Fibroblast of skin of left quadriceps (primary cell): ENCODE measurements at regions not wholly inside any gene's neighbourhood (a gene's known extent, or its start where the extent isn't known, plus 50 kb on each side); places are given as distances from the start of the nearest gene placed in this dataset.

Experiments used
- DNase-seq, 2 experiments: peaks; one replicate each; pipeline ENCODE4 v3.0.0-alpha.2; 2013; ENCODE audit warnings: low read depth in 2 of 2

DNA sequence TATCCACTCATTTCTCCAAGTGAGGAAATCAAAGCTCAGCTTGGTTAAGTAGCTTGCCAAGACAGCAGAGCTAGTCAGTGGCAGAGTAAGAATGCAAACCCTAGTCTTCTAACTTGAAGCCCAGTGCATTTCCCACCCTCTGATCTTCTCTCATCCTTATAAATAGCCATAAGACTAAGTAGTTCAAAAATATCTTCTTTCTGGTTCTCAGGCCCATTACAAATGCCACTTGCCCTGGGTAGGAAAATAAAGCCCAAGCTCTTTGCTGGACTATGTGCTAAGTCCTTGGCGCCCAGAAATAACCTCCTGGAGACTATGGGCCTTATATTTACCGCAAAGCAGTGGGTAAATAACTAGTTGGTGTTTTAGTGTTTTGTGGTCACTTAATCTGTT lies 505.8 kb downstream of the PLPP3 start:
- no peak for DNase-seq

GRCh38 chr1:56073206-56073605 lies 506.2 kb downstream of the PLPP3 start:
- no peak for DNase-seq

DNA sequence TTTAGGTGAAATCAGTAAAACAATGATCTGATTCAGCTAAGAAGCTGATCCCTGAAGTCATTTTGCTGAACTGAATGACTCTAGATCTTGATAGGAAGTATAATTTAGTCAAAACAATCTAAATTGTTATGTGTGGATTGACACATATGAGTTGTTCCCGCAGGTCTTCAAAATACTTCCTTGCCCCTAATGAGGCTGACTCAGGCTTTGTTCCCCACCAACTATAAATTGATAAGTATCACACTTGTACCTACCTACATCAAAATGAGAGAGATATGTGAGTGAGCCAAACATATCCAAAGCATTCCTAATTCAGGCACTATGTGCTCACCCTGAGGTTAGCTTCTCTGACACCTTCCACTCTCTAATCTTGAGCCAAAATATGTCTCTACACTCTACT lies 507.1 kb downstream of the PLPP3 start:
- DNase-seq = no peak

DNA sequence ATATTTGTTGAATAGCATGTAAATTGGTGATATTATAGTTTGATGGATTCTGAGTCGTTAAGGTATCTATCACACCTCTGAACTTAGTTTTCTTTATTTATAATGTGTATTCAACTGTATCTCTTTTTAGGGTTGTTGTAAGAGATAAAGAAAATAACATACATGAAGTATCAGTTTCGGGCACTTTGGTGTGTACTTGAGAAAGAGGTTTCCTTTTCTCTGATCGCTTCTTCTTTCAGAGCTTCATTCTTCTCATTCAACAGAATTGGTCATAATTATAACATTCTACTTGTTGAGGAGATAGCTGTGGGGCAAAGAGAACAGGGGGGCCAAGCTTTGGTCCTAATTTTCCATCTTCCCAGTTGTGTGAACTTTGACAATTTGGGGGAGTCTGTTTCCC lies 508.0 kb downstream of the PLPP3 start:
- DNase-seq = no peak

GRCh38 chr1:56070601-56071000 lies 508.8 kb downstream of the PLPP3 start:
- DNase-seq = peak; percentile 90 to 91

DNA sequence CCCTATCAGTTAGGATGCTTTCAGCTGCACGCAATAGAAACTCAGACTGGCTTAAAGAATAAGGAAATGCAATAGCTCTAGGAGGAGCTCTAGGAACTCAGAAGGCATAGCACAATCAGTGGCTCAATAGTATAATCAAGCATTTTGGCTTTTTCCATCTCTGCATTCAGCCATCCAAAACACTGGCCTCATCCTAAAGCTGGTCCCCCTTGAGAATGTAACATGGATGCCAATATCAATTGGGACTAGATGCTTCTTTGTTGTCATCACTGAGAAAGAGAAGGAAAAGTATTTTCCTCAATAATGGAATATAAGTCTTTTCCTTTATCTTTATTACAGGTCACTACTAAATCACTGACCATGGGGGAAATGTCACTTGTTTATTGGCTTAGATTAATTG lies 509.5 kb downstream of the PLPP3 start:
- no peak for DNase-seq

DNA sequence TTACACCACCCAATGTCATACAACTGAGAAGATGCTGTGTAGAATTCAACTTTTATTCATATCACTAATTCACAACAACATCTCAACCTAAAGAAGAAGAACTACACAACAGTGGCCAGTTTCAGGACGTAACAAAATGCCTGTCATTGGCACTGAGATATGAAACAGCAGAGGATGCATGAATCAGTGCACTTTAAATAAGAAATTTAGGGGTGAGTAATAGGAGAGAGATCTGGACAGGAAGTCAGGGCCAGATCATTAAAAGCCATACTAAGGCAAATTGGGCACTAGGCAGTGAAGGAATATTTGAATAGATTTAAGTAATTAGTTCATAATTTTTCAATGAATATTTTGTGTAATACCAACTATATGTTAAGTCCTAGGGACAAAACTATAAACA lies 510.5 kb downstream of the PLPP3 start:
- no peak for DNase-seq

GRCh38 chr1:56068210-56068609 lies 511.2 kb downstream of the PLPP3 start:
- no peak for DNase-seq

DNA sequence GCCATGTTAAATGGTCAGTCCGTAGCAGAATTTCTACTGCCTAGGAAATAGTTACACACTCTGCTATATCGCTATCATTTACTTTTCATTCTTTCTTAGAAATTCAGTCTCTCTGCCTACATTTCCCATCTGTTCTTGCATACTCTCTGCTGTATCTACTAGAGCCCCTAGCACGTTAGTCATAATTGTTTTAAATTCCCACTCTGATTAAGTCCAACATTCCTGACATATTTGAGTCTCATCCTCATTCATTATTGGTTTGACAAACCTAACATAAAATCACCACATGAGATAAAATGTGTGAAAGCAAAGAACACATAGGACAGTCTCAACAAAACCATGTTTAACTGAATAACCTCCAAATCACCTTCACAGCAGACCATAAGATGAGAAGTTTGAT lies 513.6 kb downstream of the PLPP3 start:
- peak; percentile 74 to 80 for DNase-seq

- DNase-seq = peak; percentile 63
These were observed 514.7 kb downstream of the PLPP3 start for GRCh38 chr1:56064705-56065104.

DNA sequence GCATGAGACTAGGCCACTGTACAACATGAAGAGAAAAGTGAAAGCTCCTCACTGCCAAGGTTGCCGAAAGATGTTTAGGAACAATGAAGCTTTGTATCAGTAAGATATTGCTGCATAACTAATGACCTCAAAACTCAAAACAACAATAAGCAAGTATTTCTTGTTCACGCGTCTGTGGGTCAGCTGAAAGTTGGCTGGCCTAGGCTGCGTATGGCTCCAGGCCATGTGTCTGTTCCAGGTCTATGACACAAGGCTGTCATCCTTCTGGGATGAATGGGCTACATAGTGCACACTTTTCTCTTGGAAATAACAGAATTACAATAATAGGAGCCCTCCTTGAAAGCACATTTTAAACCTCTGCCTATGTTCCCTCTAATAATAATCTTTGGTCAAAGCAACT lies 515.9 kb downstream of the PLPP3 start:
- no peak for DNase-seq

DNA sequence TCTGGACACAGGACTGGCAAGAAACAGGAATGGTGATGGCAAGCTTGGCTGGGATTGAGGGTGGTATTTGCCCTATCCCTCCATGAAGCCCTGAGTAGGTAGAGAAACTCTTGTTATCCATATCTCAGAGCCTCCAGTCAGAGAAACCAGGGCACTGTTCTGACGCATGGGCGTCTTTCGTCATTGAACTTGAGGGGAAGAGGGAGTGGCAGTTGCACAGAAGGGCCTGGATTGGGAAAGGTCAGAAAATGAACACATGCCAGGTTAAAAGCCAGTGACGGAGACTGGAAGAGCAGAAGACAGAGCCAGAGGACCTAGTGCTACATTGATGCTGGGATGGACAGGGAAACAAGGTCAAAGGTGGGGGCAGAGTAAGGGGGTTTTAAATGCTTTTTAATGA lies 516.7 kb downstream of the PLPP3 start:
- no peak for DNase-seq

DNA sequence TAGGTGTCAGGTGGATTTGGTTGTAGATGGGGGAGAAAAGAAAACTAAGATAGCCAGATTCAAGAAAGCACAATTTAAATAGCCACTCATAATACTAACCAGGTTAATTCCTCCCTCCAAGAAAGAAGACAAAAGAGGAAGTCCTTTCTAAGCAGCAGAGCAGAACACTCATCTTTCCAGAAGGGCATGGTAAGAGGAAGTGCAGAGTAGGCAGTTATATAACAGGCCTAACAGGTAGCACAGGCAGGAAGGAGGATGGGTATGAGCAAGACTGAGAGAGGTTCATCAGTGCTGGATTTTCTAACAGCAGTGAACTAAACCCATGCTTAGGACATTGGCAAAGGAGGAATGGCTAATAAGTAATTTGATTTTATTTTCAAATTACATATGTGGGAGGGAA lies 517.5 kb downstream of the PLPP3 start:
- no peak for DNase-seq

- DNase-seq = no peak
These were observed 518.5 kb downstream of the PLPP3 start for GRCh38 chr1:56060906-56061305.

DNA sequence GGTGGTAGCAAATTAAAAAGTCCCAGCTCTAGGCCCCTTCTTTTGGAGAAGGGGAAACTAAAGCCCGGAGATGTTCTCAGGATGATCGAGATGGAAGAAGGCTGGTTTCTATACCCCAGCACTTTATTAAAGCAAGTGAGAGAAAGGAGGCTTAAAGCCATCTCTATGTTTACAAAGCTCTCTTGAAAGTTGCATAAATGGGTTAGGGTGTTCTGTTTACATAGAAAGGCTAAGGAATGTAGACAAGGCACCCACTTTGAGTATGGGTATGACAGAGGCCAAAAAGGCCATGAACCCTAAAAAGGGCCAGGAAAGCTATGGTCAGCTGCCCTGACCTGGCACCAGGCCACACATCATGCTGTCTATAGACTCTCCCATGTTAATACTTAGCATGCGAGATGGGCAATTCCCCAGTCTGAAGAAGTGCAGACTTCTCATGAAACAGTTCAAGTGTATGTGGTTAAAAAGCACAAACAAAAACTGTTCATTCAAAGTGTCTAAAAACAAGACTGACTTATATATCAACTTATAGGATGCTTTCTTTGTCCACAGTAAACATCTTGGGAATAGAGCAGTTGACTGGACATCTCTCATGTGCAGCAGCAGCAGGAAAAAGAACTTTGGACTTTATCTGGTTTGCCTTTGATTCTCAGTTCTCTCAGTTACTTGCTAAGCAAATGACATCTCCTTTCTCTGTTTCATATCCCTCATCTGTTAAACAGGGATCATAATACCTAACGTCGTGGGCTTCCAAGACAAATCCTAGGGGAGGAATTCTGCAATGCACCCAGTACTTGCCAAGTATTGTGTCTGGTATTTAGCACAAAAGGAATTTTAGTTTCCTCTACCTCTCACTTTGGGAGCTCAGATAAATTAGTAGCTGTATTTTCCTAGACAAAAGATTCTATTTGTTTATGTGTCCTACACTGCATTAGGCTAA lies 521.6 kb downstream of the PLPP3 start:
- no peak for DNase-seq

DNA sequence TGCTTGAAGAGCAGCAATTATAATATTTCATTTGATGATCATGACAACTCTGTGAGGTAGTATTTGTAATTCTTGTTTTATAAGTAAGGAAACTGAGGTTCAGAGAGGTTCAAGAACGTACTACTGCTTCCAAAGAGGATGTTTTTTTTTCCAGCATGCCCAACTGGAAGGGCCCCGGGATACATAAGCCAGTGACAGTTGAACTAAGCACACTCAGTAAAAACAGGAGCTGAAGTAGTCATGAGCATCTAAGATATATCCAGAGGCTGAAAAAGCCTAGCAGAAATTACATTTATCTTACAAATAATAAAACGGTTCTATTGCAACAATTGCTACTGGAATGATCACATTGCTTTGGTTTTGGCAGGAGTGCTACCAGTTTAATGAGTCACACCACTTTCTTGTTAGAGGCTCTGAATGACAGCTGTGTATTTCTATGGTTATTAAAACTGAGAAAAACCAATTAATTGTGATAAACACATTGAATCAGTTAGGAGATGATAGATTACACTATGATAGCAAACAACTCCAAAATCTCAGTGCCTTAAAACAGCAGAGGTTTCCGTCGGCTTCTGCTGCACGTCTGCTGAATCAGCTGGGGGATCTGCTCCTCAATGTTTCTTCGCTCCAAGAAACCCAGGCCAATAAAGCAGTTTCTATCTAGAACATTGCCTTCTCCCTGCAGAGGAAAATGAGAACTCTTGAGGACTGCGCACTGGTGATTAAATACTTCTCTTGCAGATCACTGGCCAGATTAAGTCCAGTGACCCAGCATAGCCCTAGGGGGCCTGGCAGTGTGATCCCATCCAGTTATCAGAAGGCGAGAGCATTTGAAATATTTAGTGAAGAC lies 522.7 kb downstream of the PLPP3 start:
- DNase-seq = peak; percentile 89 to 91

DNA sequence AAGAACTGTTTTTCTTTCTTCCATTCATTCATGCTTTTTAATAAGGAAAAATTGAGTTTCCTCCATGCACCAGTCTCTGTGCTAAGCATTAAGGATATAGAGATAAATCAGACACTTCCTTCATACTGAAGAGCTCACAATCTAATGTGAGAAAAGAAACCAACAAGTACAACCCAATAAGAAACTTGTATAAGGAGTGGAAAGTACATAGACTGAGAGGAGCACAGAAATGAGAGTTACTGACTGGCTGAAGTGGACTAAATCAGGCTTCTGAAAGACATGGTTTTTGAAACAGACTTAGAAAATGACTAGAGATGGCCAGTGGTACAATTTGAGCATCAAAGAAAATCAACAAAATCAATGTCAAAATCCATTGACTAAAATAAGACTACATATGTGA lies 524.4 kb downstream of the PLPP3 start:
- DNase-seq = no peak

- no peak for DNase-seq
These were observed 527.3 kb downstream of the PLPP3 start for GRCh38 chr1:56052041-56052440.

- no peak for DNase-seq
These were observed 528.5 kb downstream of the PLPP3 start for GRCh38 chr1:56050911-56051310.

- no peak for DNase-seq
These were observed 533.9 kb downstream of the PLPP3 start for GRCh38 chr1:56045477-56045876.

DNA sequence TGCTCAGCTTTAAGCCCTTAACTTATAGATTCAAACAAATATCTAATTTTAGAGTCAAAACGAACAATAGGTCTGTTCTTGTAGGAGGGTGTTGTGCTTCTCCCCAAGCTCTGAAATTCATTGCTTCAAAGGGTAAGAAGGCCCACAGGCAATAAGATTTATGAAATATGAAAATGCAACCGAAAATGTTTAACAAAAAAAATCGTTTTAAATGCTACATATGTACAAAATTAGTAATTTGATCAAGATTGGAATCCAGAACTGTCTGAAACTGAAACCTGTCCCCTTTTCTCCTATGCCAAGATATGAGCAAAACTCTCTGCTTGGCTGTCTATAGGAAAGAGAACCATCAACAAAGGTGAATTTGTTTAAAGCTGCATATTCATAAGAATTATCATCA lies 534.3 kb downstream of the PLPP3 start:
- no peak for DNase-seq

DNA sequence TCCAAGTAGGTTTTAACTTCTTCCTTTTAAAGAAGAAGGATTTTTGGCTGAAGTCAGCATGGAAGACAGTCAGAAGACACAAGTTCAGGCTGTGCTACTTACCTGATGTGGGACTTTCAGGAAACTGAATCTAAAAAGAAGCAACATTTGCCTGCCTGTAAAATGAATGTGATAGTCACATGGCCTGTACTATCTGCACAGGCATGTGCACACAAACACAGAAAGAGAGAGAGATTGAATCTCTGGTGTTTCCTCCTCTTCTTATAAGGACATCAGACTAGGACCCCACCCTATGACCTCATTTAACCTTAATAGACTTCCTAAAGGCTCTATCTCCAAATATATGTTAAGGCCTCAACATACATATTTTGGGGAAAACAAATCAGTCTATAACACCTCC lies 542.9 kb downstream of the PLPP3 start:
- DNase-seq = no peak
